H1 (cell line): ENCODE measurements at regions not wholly inside any gene's neighbourhood (a gene's known extent, or its start where the extent isn't known, plus 50 kb on each side); places are given as distances from the start of the nearest gene placed in this dataset.

ENCODE experiments used
- EGR1 ChIP-seq: IDR thresholded peaks from 2 replicates; pipeline ENCODE4 v1.6.1; 2011; ENCODE audit warnings: low read depth, low read length, borderline replicate concordance
- EP300 ChIP-seq, 2 experiments: IDR thresholded peaks; 1 replicate in 1 of 2; 2 replicates in 1 of 2; pipeline ENCODE4 v1.6.1; 2011 to 2012; ENCODE audit warnings: low read depth in 2 of 2, low read length in 2 of 2, mild to moderate bottlenecking in 2 of 2, borderline replicate concordance in 1 of 2, inconsistent platforms in 1 of 2, moderate library complexity in 1 of 2
- POLR2A ChIP-seq, 2 experiments: IDR thresholded peaks; 1 replicate in 1 of 2; 2 replicates in 1 of 2; pipeline ENCODE4 v1.6.1; 2011; ENCODE audit warnings: low read depth in 2 of 2, low read length in 2 of 2, mild to moderate bottlenecking in 2 of 2; ENCODE audit errors: control extremely low read depth in 1 of 2
- RBBP5 ChIP-seq: IDR thresholded peaks from 2 replicates; pipeline ENCODE4 v1.7.1; 2012; ENCODE audit warnings: low read depth, mild to moderate bottlenecking, inconsistent platforms, low read length, moderate library complexity, borderline replicate concordance
- TF ChIP-seq, protein P1 (sequence below), 3 experiments: IDR thresholded peaks; 1 replicate in 2 of 3; 2 replicates in 1 of 3; pipeline versions ENCODE4 v1.5.1 to v1.6.1; 2011; ENCODE audit warnings: low read length in 3 of 3, mild to moderate bottlenecking in 3 of 3, inconsistent platforms in 2 of 3, low read depth in 1 of 3, moderate library complexity in 1 of 3; ENCODE audit not compliant: insufficient read depth in 1 of 3; ENCODE audit errors: control extremely low read depth in 1 of 3
- TF ChIP-seq, protein P2 (sequence below): IDR thresholded peaks from 2 replicates; pipeline ENCODE4 v1.6.1; 2012; ENCODE audit warnings: inconsistent platforms

GRCh38 chr7:32221056-32221455 is 150.8 kb upstream of the PDE1C start:
- no peak for TF ChIP-seq RBBP5
- no peak for TF ChIP-seq POLR2A (IDR thresholded peaks at IDR 0.05; ENCODE audit: control extremely low read depth in 1 of 2, low read depth in 2 of 2, low read length in 2 of 2)
- TF ChIP-seq, protein P1, sequence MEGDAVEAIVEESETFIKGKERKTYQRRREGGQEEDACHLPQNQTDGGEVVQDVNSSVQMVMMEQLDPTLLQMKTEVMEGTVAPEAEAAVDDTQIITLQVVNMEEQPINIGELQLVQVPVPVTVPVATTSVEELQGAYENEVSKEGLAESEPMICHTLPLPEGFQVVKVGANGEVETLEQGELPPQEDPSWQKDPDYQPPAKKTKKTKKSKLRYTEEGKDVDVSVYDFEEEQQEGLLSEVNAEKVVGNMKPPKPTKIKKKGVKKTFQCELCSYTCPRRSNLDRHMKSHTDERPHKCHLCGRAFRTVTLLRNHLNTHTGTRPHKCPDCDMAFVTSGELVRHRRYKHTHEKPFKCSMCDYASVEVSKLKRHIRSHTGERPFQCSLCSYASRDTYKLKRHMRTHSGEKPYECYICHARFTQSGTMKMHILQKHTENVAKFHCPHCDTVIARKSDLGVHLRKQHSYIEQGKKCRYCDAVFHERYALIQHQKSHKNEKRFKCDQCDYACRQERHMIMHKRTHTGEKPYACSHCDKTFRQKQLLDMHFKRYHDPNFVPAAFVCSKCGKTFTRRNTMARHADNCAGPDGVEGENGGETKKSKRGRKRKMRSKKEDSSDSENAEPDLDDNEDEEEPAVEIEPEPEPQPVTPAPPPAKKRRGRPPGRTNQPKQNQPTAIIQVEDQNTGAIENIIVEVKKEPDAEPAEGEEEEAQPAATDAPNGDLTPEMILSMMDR (IDR thresholded peaks at IDR 0.05; ENCODE audit: control extremely low read depth in 1 of 3, insufficient read depth in 1 of 3, low read depth in 1 of 3, low read length in 3 of 3), result no peak
- TF ChIP-seq EGR1, result no peak
- no peak for TF ChIP-seq EP300 (IDR thresholded peaks at IDR 0.05; ENCODE audit: borderline replicate concordance in 1 of 2, low read depth in 2 of 2, low read length in 2 of 2)
- TF ChIP-seq, protein P2, sequence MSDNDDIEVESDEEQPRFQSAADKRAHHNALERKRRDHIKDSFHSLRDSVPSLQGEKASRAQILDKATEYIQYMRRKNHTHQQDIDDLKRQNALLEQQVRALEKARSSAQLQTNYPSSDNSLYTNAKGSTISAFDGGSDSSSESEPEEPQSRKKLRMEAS, result no peak
